ENCODE measurements at regions not wholly inside any gene's neighbourhood (a gene's known extent, or its start where the extent isn't known, plus 50 kb on each side); places are given as distances from the start of the nearest gene placed in this dataset.

- Histone ChIP-seq H3K27me3 (ENCODE audit: control insufficient read depth, insufficient read depth, low read length) (no peaks in the 10 kb centered on the region), H3K4me1 (ENCODE audit: control insufficient read depth, insufficient read depth, low read length) (no peaks in the 10 kb centered on the region), H3K36me3 (ENCODE audit: control insufficient read depth, insufficient read depth, low read length) (no peaks in the 10 kb centered on the region), H3K27ac (ENCODE audit: low read length) (peak overlapping the region; percentile 26), H3K9me3 (replicated peaks; ENCODE audit: control insufficient read depth, low read depth, low read length) (peaks cover 2% of the 10 kb centered on the region), H3K4me3 (ENCODE audit: low read length) (no peak overlapping the region)
- no CpG with 5 or more reads among the region's 2 CpGs for WGBS (ENCODE audit: insufficient coverage)
- DNase-seq = no peak
Observed at GRCh38 chr18:30387401-30387800, 655.1 kb downstream of the DSC3 start.

GRCh38 chr18:30386624-30387023 lies 655.9 kb downstream of the DSC3 start:
- H3K27ac ChIP-seq (ENCODE audit: low read length) = no peak overlapping the region
- 100% methylated on average over 1 of the region's 5 CpGs for WGBS (ENCODE audit: insufficient coverage)
- H3K4me1 ChIP-seq (ENCODE audit: control insufficient read depth, insufficient read depth, low read length) = no peaks in the 10 kb centered on the region
- H3K27me3 ChIP-seq (ENCODE audit: control insufficient read depth, insufficient read depth, low read length) = no peaks in the 10 kb centered on the region
- peaks cover 2% of the 10 kb centered on the region for H3K9me3 ChIP-seq (replicated peaks; ENCODE audit: control insufficient read depth, low read depth, low read length)
- DNase-seq = peak; percentile 17
- H3K36me3 ChIP-seq (ENCODE audit: control insufficient read depth, insufficient read depth, low read length) = no peaks in the 10 kb centered on the region
- no peak overlapping the region for H3K4me3 ChIP-seq (ENCODE audit: low read length)

GRCh38 chr18:30385684-30386083 lies 656.9 kb downstream of the DSC3 start:
- no peaks in the 10 kb centered on the region for H3K4me1 ChIP-seq (ENCODE audit: control insufficient read depth, insufficient read depth, low read length)
- H3K36me3 ChIP-seq (ENCODE audit: control insufficient read depth, insufficient read depth, low read length) = no peaks in the 10 kb centered on the region
- peak overlapping the region; percentile 3 for H3K4me3 ChIP-seq (ENCODE audit: low read length)
- H3K27me3 ChIP-seq (ENCODE audit: control insufficient read depth, insufficient read depth, low read length) = no peaks in the 10 kb centered on the region
- H3K9me3 ChIP-seq (replicated peaks; ENCODE audit: control insufficient read depth, low read depth, low read length) = peaks cover under 1% of the 10 kb centered on the region
- no CpG with 5 or more reads among the region's 1 CpG for WGBS (ENCODE audit: insufficient coverage)
- no peak for DNase-seq
- no peak overlapping the region for H3K27ac ChIP-seq (ENCODE audit: low read length)

GRCh38 chr18:30381826-30382225 lies 660.7 kb downstream of the DSC3 start:
- no peak for DNase-seq
- Histone ChIP-seq H3K9me3 (replicated peaks; ENCODE audit: control insufficient read depth, low read depth, low read length) (no peaks in the 10 kb centered on the region), H3K4me3 (ENCODE audit: low read length) (no peak overlapping the region), H3K4me1 (ENCODE audit: control insufficient read depth, insufficient read depth, low read length) (no peaks in the 10 kb centered on the region), H3K36me3 (ENCODE audit: control insufficient read depth, insufficient read depth, low read length) (no peaks in the 10 kb centered on the region), H3K27me3 (ENCODE audit: control insufficient read depth, insufficient read depth, low read length) (no peaks in the 10 kb centered on the region), H3K27ac (ENCODE audit: low read length) (no peak overlapping the region)
- WGBS (ENCODE audit: insufficient coverage) = no CpG with 5 or more reads among the region's 2 CpGs

- no peaks in the 10 kb centered on the region for H3K27me3 ChIP-seq (ENCODE audit: control insufficient read depth, insufficient read depth, low read length)
- DNase-seq = peak; percentile 10
- H3K9me3 ChIP-seq (replicated peaks; ENCODE audit: control insufficient read depth, low read depth, low read length) = no peaks in the 10 kb centered on the region
- no peaks in the 10 kb centered on the region for H3K4me1 ChIP-seq (ENCODE audit: control insufficient read depth, insufficient read depth, low read length)
- H3K36me3 ChIP-seq (ENCODE audit: control insufficient read depth, insufficient read depth, low read length) = no peaks in the 10 kb centered on the region
- H3K4me3 ChIP-seq (ENCODE audit: low read length) = no peak overlapping the region
- no peak overlapping the region for H3K27ac ChIP-seq (ENCODE audit: low read length)
- no CpG with 5 or more reads among the region's 1 CpG for WGBS (ENCODE audit: insufficient coverage)
Observed at GRCh38 chr18:30378097-30378496, 664.4 kb downstream of the DSC3 start.

- Histone ChIP-seq H3K27ac (ENCODE audit: low read length) (no peak overlapping the region), H3K4me1 (ENCODE audit: control insufficient read depth, insufficient read depth, low read length) (no peaks in the 10 kb centered on the region), H3K4me3 (ENCODE audit: low read length) (no peak overlapping the region), H3K36me3 (ENCODE audit: control insufficient read depth, insufficient read depth, low read length) (no peaks in the 10 kb centered on the region), H3K27me3 (ENCODE audit: control insufficient read depth, insufficient read depth, low read length) (no peaks in the 10 kb centered on the region), H3K9me3 (replicated peaks; ENCODE audit: control insufficient read depth, low read depth, low read length) (no peaks in the 10 kb centered on the region)
- DNase-seq = no peak
- no CpG with 5 or more reads among the region's 4 CpGs for WGBS (ENCODE audit: insufficient coverage)
Observed at GRCh38 chr18:30376515-30376914, 666.0 kb downstream of the DSC3 start.

GRCh38 chr18:30361864-30362540 lies 680.5 kb downstream of the DSC3 start:
- 70% methylated on average over 8 of the region's 11 CpGs for WGBS (ENCODE audit: insufficient coverage)
- H3K4me1 ChIP-seq (ENCODE audit: control insufficient read depth, insufficient read depth, low read length) = no peaks in the 10 kb centered on the region
- DNase-seq = no peak

GRCh38 chr18:30359521-30359920 lies 683.0 kb downstream of the DSC3 start:
- DNase-seq = no peak
- peaks cover 6% of the 10 kb centered on the region for H3K9me3 ChIP-seq (replicated peaks; ENCODE audit: control insufficient read depth, low read depth, low read length)
- no peak overlapping the region for H3K27ac ChIP-seq (ENCODE audit: low read length)
- no peaks in the 10 kb centered on the region for H3K27me3 ChIP-seq (ENCODE audit: control insufficient read depth, insufficient read depth, low read length)
- WGBS (ENCODE audit: insufficient coverage) = no CpG with 5 or more reads among the region's 3 CpGs
- H3K4me1 ChIP-seq (ENCODE audit: control insufficient read depth, insufficient read depth, low read length) = no peaks in the 10 kb centered on the region
- no peaks in the 10 kb centered on the region for H3K36me3 ChIP-seq (ENCODE audit: control insufficient read depth, insufficient read depth, low read length)
- no peak overlapping the region for H3K4me3 ChIP-seq (ENCODE audit: low read length)

More at GRCh38 chr18:30361864-30362540, 680.5 kb downstream of the DSC3 start:
- H3K27me3 ChIP-seq (ENCODE audit: control insufficient read depth, insufficient read depth, low read length) = no peaks in the 10 kb centered on the region
- no peaks in the 10 kb centered on the region for H3K36me3 ChIP-seq (ENCODE audit: control insufficient read depth, insufficient read depth, low read length)
- no peak overlapping the region for H3K27ac ChIP-seq (ENCODE audit: low read length)
- peaks cover 6% of the 10 kb centered on the region for H3K9me3 ChIP-seq (replicated peaks; ENCODE audit: control insufficient read depth, low read depth, low read length)
- no peak overlapping the region for H3K4me3 ChIP-seq (ENCODE audit: low read length)

- no peak overlapping the region for H3K27ac ChIP-seq (ENCODE audit: low read length)
- H3K4me3 ChIP-seq (ENCODE audit: low read length) = no peak overlapping the region
- DNase-seq = no peak
- H3K9me3 ChIP-seq (replicated peaks; ENCODE audit: control insufficient read depth, low read depth, low read length) = peaks cover 6% of the 10 kb centered on the region
- no peaks in the 10 kb centered on the region for H3K36me3 ChIP-seq (ENCODE audit: control insufficient read depth, insufficient read depth, low read length)
- H3K27me3 ChIP-seq (ENCODE audit: control insufficient read depth, insufficient read depth, low read length) = no peaks in the 10 kb centered on the region
- no peaks in the 10 kb centered on the region for H3K4me1 ChIP-seq (ENCODE audit: control insufficient read depth, insufficient read depth, low read length)
Observed at GRCh38 chr18:30358555-30358954, 684.0 kb downstream of the DSC3 start.

GRCh38 chr18:30352551-30353168 lies 689.9 kb downstream of the DSC3 start:
- DNase-seq = no peak
- Histone ChIP-seq H3K36me3 (ENCODE audit: control insufficient read depth, insufficient read depth, low read length) (no peaks in the 10 kb centered on the region), H3K9me3 (replicated peaks; ENCODE audit: control insufficient read depth, low read depth, low read length) (no peaks in the 10 kb centered on the region), H3K27ac (ENCODE audit: low read length) (no peak overlapping the region), H3K4me1 (ENCODE audit: control insufficient read depth, insufficient read depth, low read length) (no peaks in the 10 kb centered on the region), H3K27me3 (ENCODE audit: control insufficient read depth, insufficient read depth, low read length) (no peaks in the 10 kb centered on the region), H3K4me3 (ENCODE audit: low read length) (no peak overlapping the region)
- 95% methylated on average over 20 of the region's 20 CpGs for WGBS (ENCODE audit: insufficient coverage)

All from muscle of leg (tissue), 3 donors.